HCT116 (cell line): ENCODE measurements at regions not wholly inside any gene's neighbourhood (a gene's known extent, or its start where the extent isn't known, plus 50 kb on each side); places are given as distances from the start of the nearest gene placed in this dataset.

Experiments used
- CTCF ChIP-seq, 3 experiments: fragments of 200-600 bp in 1 of 3; sonication (generic) in 1 of 3; IDR thresholded peaks in 2 of 3; conservative IDR thresholded peaks in 1 of 3; 2 replicates each; pipeline ENCODE4 v1.5.1; 2012 to 2017; ENCODE audit warnings: low read depth in 2 of 3, low read length in 2 of 3, antibody characterized with exemption in 1 of 3, borderline replicate concordance in 1 of 3, control low read depth in 1 of 3, mild to moderate bottlenecking in 1 of 3, mixed read lengths in 1 of 3, mixed run types in 1 of 3, moderate library complexity in 1 of 3; ENCODE audit not compliant: insufficient read depth in 1 of 3
- EZH2 ChIP-seq: fragments of 200-600 bp; sonication (generic); IDR thresholded peaks from 2 replicates; pipeline ENCODE4 v1.6.1; 2017; ENCODE audit warnings: antibody characterized with exemption, mixed run types
- POLR2AphosphoS5 ChIP-seq: IDR thresholded peaks from 2 replicates; pipeline ENCODE4 v1.6.1; 2011; ENCODE audit warnings: mild to moderate bottlenecking, low read depth, low read length, moderate library complexity
- TCF7L2 ChIP-seq: IDR thresholded peaks from 2 replicates; pipeline ENCODE4 v1.7.0; 2011; ENCODE audit warnings: borderline replicate concordance, inconsistent platforms; ENCODE audit not compliant: insufficient read depth, insufficient read length; ENCODE audit errors: extremely low read depth

GRCh38 chr6:86793649-86794048 lies 143.7 kb upstream of the HTR1E start:
- TF ChIP-seq POLR2AphosphoS5, result no peak
- no peak for TF ChIP-seq EZH2
- no peak for TF ChIP-seq CTCF (IDR thresholded peaks at IDR 0.05 in 2 of 3, conservative IDR thresholded peaks at IDR 0.05 in 1 of 3; ENCODE audit: borderline replicate concordance in 1 of 3, insufficient read depth in 1 of 3, low read depth in 2 of 3, low read length in 2 of 3)
- TF ChIP-seq TCF7L2, result no peak
